HepG2 (cell line): ENCODE measurements at regions not wholly inside any gene's neighbourhood (a gene's known extent, or its start where the extent isn't known, plus 50 kb on each side); places are given as distances from the start of the nearest gene placed in this dataset.

Experiments used
- NRL ChIP-seq: sonication (generic); formaldehyde crosslinking; IDR thresholded peaks from 2 replicates; pipeline ENCODE4 v1.5.0; 2020; ENCODE audit warnings: missing genetic modification reagents, mild to moderate bottlenecking, moderate library complexity, borderline replicate concordance
- ZBTB38 ChIP-seq: sonication (generic); formaldehyde crosslinking; IDR thresholded peaks from 2 replicates; pipeline ENCODE4 v1.5.1; 2020; ENCODE audit warnings: mild to moderate bottlenecking, missing genetic modification reagents
- ZNF564 ChIP-seq: sonication (generic); formaldehyde crosslinking; IDR thresholded peaks from 2 replicates; pipeline ENCODE4 v1.8.1; 2023; ENCODE audit warnings: mild to moderate bottlenecking, missing genetic modification reagents
- TF ChIP-seq, protein P1 (sequence below), 2 experiments: fragments of 450-650 bp in 1 of 2; sonication (generic) in 1 of 2; formaldehyde crosslinking in 1 of 2; IDR thresholded peaks; 2 replicates each; pipeline versions ENCODE4 v1.6.1 to v1.8.0; 2016 to 2022; ENCODE audit warnings: antibody characterized with exemption in 1 of 2, mild to moderate bottlenecking in 1 of 2, missing genetic modification reagents in 1 of 2
- TF ChIP-seq, protein P2 (sequence below): sonication (generic); formaldehyde crosslinking; IDR thresholded peaks from 2 replicates; pipeline ENCODE4 v1.5.0; 2020; ENCODE audit warnings: missing genetic modification reagents
- TF ChIP-seq, protein P3 (sequence below): IDR thresholded peaks from 2 replicates; pipeline ENCODE4 v1.6.1; 2018; ENCODE audit warnings: missing genetic modification reagents, mild to moderate bottlenecking, missing compliant biosample characterization

DNA sequence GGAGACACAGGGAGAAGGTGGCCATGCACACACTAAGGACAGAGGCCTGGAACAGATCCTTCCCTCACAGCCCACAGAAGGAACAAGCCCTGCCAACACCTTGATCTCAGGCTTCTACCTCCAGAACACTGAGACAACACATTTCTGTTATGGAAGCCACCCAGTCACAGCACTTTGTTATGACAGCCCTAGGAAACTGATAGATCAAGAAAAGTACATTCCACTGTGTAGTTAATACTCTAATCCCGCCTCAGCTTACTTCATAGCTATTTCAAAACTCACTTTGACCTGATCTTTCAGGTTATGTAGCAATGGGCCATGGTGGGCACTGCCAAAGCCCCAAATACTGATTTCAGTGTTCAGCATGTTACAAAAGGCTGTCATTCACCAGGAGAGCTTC, 66.8 kb downstream of the CD24 start (continued):
- TF ChIP-seq, protein P1, sequence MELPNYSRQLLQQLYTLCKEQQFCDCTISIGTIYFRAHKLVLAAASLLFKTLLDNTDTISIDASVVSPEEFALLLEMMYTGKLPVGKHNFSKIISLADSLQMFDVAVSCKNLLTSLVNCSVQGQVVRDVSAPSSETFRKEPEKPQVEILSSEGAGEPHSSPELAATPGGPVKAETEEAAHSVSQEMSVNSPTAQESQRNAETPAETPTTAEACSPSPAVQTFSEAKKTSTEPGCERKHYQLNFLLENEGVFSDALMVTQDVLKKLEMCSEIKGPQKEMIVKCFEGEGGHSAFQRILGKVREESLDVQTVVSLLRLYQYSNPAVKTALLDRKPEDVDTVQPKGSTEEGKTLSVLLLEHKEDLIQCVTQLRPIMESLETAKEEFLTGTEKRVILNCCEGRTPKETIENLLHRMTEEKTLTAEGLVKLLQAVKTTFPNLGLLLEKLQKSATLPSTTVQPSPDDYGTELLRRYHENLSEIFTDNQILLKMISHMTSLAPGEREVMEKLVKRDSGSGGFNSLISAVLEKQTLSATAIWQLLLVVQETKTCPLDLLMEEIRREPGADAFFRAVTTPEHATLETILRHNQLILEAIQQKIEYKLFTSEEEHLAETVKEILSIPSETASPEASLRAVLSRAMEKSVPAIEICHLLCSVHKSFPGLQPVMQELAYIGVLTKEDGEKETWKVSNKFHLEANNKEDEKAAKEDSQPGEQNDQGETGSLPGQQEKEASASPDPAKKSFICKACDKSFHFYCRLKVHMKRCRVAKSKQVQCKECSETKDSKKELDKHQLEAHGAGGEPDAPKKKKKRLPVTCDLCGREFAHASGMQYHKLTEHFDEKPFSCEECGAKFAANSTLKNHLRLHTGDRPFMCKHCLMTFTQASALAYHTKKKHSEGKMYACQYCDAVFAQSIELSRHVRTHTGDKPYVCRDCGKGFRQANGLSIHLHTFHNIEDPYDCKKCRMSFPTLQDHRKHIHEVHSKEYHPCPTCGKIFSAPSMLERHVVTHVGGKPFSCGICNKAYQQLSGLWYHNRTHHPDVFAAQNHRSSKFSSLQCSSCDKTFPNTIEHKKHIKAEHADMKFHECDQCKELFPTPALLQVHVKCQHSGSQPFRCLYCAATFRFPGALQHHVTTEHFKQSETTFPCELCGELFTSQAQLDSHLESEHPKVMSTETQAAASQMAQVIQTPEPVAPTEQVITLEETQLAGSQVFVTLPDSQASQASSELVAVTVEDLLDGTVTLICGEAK (IDR thresholded peaks at IDR 0.05): no peak
- TF ChIP-seq, protein P1 (CRISPR knock-in tag; IDR thresholded peaks at IDR 0.05): no peak
- TF ChIP-seq ZNF564 (no peak), ZBTB38 (CRISPR knock-in tag) (no peak), NRL (CRISPR knock-in tag) (no peak)
- TF ChIP-seq, protein P2, sequence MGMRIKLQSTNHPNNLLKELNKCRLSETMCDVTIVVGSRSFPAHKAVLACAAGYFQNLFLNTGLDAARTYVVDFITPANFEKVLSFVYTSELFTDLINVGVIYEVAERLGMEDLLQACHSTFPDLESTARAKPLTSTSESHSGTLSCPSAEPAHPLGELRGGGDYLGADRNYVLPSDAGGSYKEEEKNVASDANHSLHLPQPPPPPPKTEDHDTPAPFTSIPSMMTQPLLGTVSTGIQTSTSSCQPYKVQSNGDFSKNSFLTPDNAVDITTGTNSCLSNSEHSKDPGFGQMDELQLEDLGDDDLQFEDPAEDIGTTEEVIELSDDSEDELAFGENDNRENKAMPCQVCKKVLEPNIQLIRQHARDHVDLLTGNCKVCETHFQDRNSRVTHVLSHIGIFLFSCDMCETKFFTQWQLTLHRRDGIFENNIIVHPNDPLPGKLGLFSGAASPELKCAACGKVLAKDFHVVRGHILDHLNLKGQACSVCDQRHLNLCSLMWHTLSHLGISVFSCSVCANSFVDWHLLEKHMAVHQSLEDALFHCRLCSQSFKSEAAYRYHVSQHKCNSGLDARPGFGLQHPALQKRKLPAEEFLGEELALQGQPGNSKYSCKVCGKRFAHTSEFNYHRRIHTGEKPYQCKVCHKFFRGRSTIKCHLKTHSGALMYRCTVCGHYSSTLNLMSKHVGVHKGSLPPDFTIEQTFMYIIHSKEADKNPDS (CRISPR knock-in tag): no peak
- TF ChIP-seq, protein P3, sequence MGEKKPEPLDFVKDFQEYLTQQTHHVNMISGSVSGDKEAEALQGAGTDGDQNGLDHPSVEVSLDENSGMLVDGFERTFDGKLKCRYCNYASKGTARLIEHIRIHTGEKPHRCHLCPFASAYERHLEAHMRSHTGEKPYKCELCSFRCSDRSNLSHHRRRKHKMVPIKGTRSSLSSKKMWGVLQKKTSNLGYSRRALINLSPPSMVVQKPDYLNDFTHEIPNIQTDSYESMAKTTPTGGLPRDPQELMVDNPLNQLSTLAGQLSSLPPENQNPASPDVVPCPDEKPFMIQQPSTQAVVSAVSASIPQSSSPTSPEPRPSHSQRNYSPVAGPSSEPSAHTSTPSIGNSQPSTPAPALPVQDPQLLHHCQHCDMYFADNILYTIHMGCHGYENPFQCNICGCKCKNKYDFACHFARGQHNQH: no peak
